ENCODE measurements at regions not wholly inside any gene's neighbourhood (a gene's known extent, or its start where the extent isn't known, plus 50 kb on each side); places are given as distances from the start of the nearest gene placed in this dataset.

GRCh38 chr18:22551536-22552151 is 133.9 kb upstream of the CTAGE1 start:
- TF ChIP-seq POLR2AphosphoS5 (IDR thresholded peaks at IDR 0.05; ENCODE audit: borderline replicate concordance, low read depth, low read length) (no peak), EZH2 (IDR thresholded peaks at IDR 0.05) (no peak)
